K562 (cell line): ENCODE measurements at regions not wholly inside any gene's neighbourhood (a gene's known extent, or its start where the extent isn't known, plus 50 kb on each side); places are given as distances from the start of the nearest gene placed in this dataset.

ENCODE experiments used
- CEBPZ ChIP-seq: fragments of 150-350 bp; IDR thresholded peaks from 2 replicates; pipeline ENCODE4 v1.6.1; 2014; ENCODE audit warnings: low read depth, mild to moderate bottlenecking, low read length, borderline replicate concordance
- FOSL1 ChIP-seq: fragments of 200-800 bp; sonication (Bioruptor generic); conservative IDR thresholded peaks from 2 replicates; pipeline ENCODE4 v1.6.1; 2016; ENCODE audit warnings: missing genetic modification characterization, missing compliant biosample characterization
- HDAC2 ChIP-seq: fragments of 450-650 bp; IDR thresholded peaks from 2 replicates; pipeline ENCODE4 v1.6.1; 2016; ENCODE audit warnings: mild to moderate bottlenecking
- JUND ChIP-seq, 2 experiments: IDR thresholded peaks; 2 replicates in 1 of 2; 3 replicates in 1 of 2; pipeline ENCODE4 v1.6.1; 2011; ENCODE audit warnings: borderline replicate concordance in 2 of 2, low read depth in 2 of 2, low read length in 2 of 2, improper control_type of control experiment in 1 of 2, missing biosample characterization in 1 of 2, missing genetic modification characterization in 1 of 2, missing genetic modification reagents in 1 of 2
- NFE2 ChIP-seq: IDR thresholded peaks from 2 replicates; pipeline ENCODE4 v1.6.1; 2014; ENCODE audit warnings: antibody characterized with exemption, low read depth
- NONO ChIP-seq, 2 experiments: fragments of 200-400 bp in 1 of 2; fragments of 450-650 bp in 1 of 2; formaldehyde crosslinking in 1 of 2; IDR thresholded peaks; 2 replicates each; pipeline ENCODE4 v1.6.1; 2017; ENCODE audit warnings: low read depth in 2 of 2, mild to moderate bottlenecking in 2 of 2, moderate library complexity in 2 of 2, low read length in 1 of 2
- PKNOX1 ChIP-seq: fragments of 450-650 bp; IDR thresholded peaks from 2 replicates; pipeline ENCODE4 v1.6.1; 2016
- PML ChIP-seq: IDR thresholded peaks from 2 replicates; pipeline ENCODE4 v1.6.1; 2012; ENCODE audit warnings: low read length, inconsistent platforms
- RFX1 ChIP-seq: fragments of 450-650 bp; IDR thresholded peaks from 2 replicates; pipeline ENCODE4 v1.6.1; 2016; ENCODE audit warnings: mild to moderate bottlenecking, moderate library complexity
- U2AF2 ChIP-seq: fragments of 200-400 bp; formaldehyde crosslinking; optimal IDR thresholded peaks from 2 replicates; pipeline ENCODE3; 2017; ENCODE audit warnings: low read depth, mild to moderate bottlenecking, low read length
- XRCC5 ChIP-seq: fragments of 200-400 bp; formaldehyde crosslinking; IDR thresholded peaks from 2 replicates; pipeline ENCODE4 v1.6.1; 2017; ENCODE audit warnings: low read depth, mild to moderate bottlenecking, low read length
- YY1 ChIP-seq, 3 experiments: IDR thresholded peaks; 2 replicates each; pipeline ENCODE4 v1.6.1; 2011; ENCODE audit warnings: low read length in 2 of 3, mild to moderate bottlenecking in 2 of 3, moderate library complexity in 2 of 3, borderline replicate concordance in 1 of 3, control low read depth in 1 of 3, low read depth in 1 of 3; ENCODE audit not compliant: insufficient read depth in 3 of 3, insufficient replicate concordance in 2 of 3, control insufficient read depth in 1 of 3, insufficient read length in 1 of 3; ENCODE audit errors: extremely low read depth in 1 of 3
- ZBTB11 ChIP-seq, 3 experiments: fragments of 200-800 bp in 1 of 3; fragments of 250-450 bp in 1 of 3; fragments of 450-650 bp in 1 of 3; sonication (Bioruptor Pico) in 1 of 3; sonication (Bioruptor generic) in 1 of 3; formaldehyde crosslinking in 1 of 3; IDR thresholded peaks; 2 replicates each; pipeline versions ENCODE4 v1.6.1 to v1.8.0; 2016 to 2022; ENCODE audit warnings: mild to moderate bottlenecking in 2 of 3, missing genetic modification characterization in 2 of 3, missing compliant biosample characterization in 1 of 3, moderate library complexity in 1 of 3
- ZNF699 ChIP-seq: fragments of 250-450 bp; sonication (Bioruptor Pico); IDR thresholded peaks from 2 replicates; pipeline ENCODE4 v1.8.0; 2021; ENCODE audit warnings: mild to moderate bottlenecking, moderate library complexity; ENCODE audit not compliant: insufficient replicate concordance
- ZNF830 ChIP-seq: fragments of 250-450 bp; sonication (Bioruptor Pico); IDR thresholded peaks from 2 replicates; pipeline ENCODE4 v1.5.0; 2021; ENCODE audit warnings: mild to moderate bottlenecking

- no peak for TF ChIP-seq CEBPZ
- TF ChIP-seq FOSL1 (tag): no peak
- TF ChIP-seq YY1 (IDR thresholded peaks at IDR 0.05; ENCODE audit: borderline replicate concordance in 1 of 3, control insufficient read depth in 1 of 3, extremely low read depth in 1 of 3, insufficient read depth in 3 of 3, insufficient read length in 1 of 3, insufficient replicate concordance in 2 of 3, low read depth in 1 of 3, low read length in 2 of 3): no peak
- TF ChIP-seq ZNF699: no peak
- no peak for TF ChIP-seq NONO (IDR thresholded peaks at IDR 0.05; ENCODE audit: low read depth in 2 of 2, low read length in 1 of 2)
- TF ChIP-seq PML: no peak
- TF ChIP-seq HDAC2: no peak
- TF ChIP-seq NFE2: no peak
- no peak for TF ChIP-seq ZBTB11 (CRISPR knock-in tag; IDR thresholded peaks at IDR 0.05)
- TF ChIP-seq RFX1: no peak
- TF ChIP-seq ZNF830 (CRISPR knock-in tag): no peak
- peak; percentile 63; the same call in 1 of the 2 replicates for TF ChIP-seq JUND (IDR thresholded peaks at IDR 0.05; ENCODE audit: borderline replicate concordance, low read depth, low read length)
- no peak; the same call in 2 of the 3 replicates for TF ChIP-seq JUND (tag; IDR thresholded peaks at IDR 0.05; ENCODE audit: borderline replicate concordance, low read depth, low read length)
- TF ChIP-seq PKNOX1: no peak
- no peak for TF ChIP-seq U2AF2
- TF ChIP-seq XRCC5: no peak
Observed at GRCh38 chr16:7209598-7209997, 123.0 kb upstream of the RBFOX1 start (continued).
